ENCODE measurements at regions not wholly inside any gene's neighbourhood (a gene's known extent, or its start where the extent isn't known, plus 50 kb on each side); places are given as distances from the start of the nearest gene placed in this dataset.

DNA sequence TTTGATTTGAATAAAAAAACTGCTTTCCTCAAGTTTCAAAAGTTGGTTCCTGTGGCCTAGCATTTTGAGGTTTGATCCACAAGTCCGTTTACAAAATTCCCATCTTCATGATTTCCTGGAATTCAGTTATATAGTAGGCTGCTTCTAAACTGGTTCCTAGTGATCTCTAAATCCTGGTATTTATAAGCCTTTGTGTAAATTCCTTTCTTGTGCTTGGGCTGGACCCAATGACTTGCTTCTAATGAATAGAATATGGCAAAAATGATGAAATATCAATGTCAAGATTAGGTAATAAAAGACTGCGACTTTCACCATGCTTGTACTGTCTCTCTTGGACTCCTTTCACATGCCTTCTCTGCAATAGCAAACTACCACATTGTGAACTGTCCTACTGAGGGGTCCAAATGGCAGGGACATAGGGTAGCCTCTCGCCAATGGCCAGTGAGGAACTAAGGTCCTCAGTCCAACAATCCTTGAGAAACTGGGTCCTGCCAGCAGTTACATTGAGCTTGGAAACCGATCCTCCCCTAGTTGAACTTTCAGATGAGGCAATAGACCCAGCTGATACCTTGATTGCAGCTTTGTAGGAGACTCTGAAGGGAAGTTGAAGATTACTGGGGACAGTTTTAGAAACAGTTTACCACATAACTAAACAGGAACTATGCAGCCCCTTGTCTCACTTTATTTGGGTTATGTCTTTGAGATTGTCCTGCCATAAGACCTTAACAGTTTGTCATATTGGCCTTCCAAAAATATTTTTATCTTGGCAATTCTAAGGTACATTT is 303.9 kb upstream of the TBC1D5 start:
- Histone ChIP-seq H3K27ac (no peak overlapping the region), H3K36me3 (replicated peaks) (no peaks in the 10 kb centered on the region), H3K4me3 (ENCODE audit: low read depth, low read length) (no peak overlapping the region), H3K27me3 (replicated peaks) (no peaks in the 10 kb centered on the region)
- DNase-seq, result no peak
- in situ Hi-C loops (cut with HindIII; ENCODE audit: low pct_ligation_motif_present, low sequenced_read_pairs), result no loop called here
- TF ChIP-seq, protein P1, sequence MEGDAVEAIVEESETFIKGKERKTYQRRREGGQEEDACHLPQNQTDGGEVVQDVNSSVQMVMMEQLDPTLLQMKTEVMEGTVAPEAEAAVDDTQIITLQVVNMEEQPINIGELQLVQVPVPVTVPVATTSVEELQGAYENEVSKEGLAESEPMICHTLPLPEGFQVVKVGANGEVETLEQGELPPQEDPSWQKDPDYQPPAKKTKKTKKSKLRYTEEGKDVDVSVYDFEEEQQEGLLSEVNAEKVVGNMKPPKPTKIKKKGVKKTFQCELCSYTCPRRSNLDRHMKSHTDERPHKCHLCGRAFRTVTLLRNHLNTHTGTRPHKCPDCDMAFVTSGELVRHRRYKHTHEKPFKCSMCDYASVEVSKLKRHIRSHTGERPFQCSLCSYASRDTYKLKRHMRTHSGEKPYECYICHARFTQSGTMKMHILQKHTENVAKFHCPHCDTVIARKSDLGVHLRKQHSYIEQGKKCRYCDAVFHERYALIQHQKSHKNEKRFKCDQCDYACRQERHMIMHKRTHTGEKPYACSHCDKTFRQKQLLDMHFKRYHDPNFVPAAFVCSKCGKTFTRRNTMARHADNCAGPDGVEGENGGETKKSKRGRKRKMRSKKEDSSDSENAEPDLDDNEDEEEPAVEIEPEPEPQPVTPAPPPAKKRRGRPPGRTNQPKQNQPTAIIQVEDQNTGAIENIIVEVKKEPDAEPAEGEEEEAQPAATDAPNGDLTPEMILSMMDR (IDR thresholded peaks at IDR 0.05; ENCODE audit: low read depth, low read length, missing control alignments), result no peak

DNA sequence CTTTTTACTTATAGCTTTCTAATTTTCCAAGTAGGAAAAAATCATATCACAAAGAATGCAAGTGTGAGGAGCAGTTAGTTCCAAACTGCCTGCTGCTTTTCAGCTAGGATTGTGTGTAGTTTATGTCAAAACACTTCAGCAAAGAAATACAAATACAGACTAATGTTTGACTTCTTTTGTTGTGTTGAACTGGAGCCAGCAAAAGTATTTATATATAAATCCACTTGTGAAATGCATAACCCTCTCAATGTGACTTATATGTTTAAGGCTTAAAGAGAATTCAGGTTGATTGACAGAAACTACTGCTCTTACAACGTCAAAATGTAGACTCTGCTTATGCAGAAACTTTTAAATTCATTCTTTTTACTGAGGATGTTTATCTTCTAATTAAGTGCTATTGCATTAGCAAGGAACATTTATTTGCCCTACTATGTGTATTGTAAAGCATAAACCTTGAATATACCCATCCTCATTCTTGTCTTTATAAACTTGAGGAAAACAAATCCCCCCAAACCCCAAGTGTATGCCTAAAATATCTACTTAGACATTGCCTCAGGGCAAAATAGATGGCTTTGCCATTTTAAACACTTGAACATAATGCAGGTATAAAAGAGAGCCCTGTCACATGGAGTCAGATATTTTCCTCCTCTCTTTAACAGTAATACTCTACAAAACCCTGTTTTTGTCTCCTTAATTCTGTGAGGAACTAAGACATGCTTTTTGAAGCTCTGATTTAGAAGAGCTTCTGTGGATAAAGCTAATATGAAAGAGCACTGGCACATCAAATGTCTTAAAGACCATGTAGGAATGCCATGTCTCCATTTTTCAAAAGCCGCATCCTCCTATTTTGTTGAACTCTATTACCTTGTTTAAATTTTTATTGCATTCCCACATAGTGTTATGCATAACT is 302.8 kb upstream of the TBC1D5 start:
- Histone ChIP-seq H3K27me3 (replicated peaks) (no peaks in the 10 kb centered on the region), H3K4me3 (ENCODE audit: low read depth, low read length) (no peak overlapping the region), H3K27ac (no peak overlapping the region), H3K36me3 (replicated peaks) (no peaks in the 10 kb centered on the region)
- in situ Hi-C loops (cut with HindIII; ENCODE audit: low pct_ligation_motif_present, low sequenced_read_pairs), result no loop called here
- DNase-seq, result no peak
- TF ChIP-seq, protein P1 (IDR thresholded peaks at IDR 0.05; ENCODE audit: low read depth, low read length, missing control alignments), result no peak

DNA sequence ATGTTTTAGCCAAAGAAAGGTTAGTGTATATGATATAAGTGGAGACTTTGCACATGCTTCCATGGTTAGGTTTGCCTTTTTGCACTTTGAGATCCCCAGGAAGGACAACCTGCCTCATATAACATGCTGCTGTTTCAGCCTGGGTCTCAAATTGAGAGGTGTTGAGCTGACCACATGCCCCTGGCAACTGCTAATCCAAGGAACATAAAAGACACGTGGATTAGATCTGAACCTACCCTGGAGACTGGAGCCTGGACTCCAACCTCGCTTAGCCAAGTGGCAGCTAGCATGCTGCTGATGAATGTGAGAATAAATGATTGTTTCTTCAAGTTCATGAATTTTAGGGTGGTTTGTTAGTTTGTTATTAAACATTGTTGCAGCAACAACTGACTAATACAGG is 301.8 kb upstream of the TBC1D5 start:
- in situ Hi-C loops (cut with HindIII; ENCODE audit: low pct_ligation_motif_present, low sequenced_read_pairs), result no loop called here
- H3K4me3 ChIP-seq (ENCODE audit: low read depth, low read length), result no peak overlapping the region
- no peaks in the 10 kb centered on the region for H3K36me3 ChIP-seq (replicated peaks)
- H3K27ac ChIP-seq, result no peak overlapping the region
- H3K27me3 ChIP-seq (replicated peaks), result no peaks in the 10 kb centered on the region
- TF ChIP-seq, protein P1 (IDR thresholded peaks at IDR 0.05; ENCODE audit: low read depth, low read length, missing control alignments), result no peak
- no peak for DNase-seq

DNA sequence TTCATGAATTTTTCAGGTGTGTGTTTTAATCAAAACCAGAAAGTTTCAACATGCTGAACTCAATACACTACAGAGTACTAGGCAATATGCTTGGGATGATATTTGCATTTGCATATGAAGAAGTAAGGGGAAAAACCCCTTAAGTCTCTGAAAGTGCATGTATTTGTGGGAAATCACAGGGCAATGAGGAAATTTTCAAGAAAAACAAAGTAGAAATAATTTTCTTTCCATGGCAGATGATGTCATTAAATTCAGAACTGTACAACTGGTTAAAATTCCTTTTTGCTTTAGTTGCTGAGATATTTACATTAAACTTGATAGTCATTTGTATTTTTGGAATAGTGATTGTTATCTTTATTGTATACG is 294.0 kb upstream of the TBC1D5 start:
- H3K36me3 ChIP-seq (replicated peaks), result no peaks in the 10 kb centered on the region
- in situ Hi-C loops (cut with HindIII; ENCODE audit: low pct_ligation_motif_present, low sequenced_read_pairs), result no loop called here
- DNase-seq, result no peak
- no peaks in the 10 kb centered on the region for H3K27me3 ChIP-seq (replicated peaks)
- TF ChIP-seq, protein P1 (IDR thresholded peaks at IDR 0.05; ENCODE audit: low read depth, low read length, missing control alignments), result no peak
- no peak overlapping the region for H3K4me3 ChIP-seq (ENCODE audit: low read depth, low read length)
- no peak overlapping the region for H3K27ac ChIP-seq

DNA sequence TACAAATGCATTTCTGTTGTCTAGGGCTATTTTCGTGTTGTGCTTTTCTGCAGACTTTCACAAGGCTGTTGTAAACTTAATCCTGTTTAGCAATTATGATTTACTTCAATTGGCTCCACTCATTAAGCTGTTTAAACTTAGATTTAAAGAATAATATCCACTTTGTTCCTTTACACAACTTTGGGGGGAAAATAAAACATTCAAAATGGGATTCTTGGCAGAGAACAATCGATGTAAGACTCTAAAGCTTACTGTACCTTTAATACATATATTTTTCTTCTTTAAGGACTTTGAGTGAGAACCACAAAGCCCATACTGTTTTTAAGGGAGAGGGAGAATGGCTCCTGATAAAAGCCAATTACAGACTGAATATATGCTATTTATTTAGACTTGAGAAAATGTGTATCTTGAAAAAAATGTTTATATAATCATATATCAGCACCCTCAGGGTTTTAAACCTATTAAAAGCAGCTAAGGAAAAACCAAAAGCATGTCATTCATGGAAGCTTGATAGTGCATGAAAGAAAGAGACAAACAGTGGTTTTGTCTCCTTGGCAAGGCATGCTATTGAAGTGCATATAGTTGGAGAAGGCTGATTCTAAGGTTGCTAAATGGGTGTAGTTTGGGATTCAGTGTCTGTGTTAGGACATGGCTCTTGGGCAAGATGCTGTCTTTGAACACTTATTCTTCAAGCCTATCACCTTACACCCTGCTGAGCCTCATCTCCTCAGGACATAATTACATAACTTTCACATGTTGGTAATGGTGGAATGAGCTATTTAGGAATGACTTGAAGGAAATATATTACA is 293.4 kb upstream of the TBC1D5 start:
- H3K27me3 ChIP-seq (replicated peaks), result no peaks in the 10 kb centered on the region
- no peak for DNase-seq
- no peak overlapping the region for H3K4me3 ChIP-seq (ENCODE audit: low read depth, low read length)
- no peak overlapping the region for H3K27ac ChIP-seq
- TF ChIP-seq, protein P1 (IDR thresholded peaks at IDR 0.05; ENCODE audit: low read depth, low read length, missing control alignments), result no peak
- H3K36me3 ChIP-seq (replicated peaks), result no peaks in the 10 kb centered on the region
- in situ Hi-C loops (cut with HindIII; ENCODE audit: low pct_ligation_motif_present, low sequenced_read_pairs), result no loop called here

All from brain microvascular endothelial cell (primary cell).